Mesodermal cell (in vitro differentiated cells): ENCODE measurements at regions not wholly inside any gene's neighbourhood (a gene's known extent, or its start where the extent isn't known, plus 50 kb on each side); places are given as distances from the start of the nearest gene placed in this dataset.

Experiments used
- H3K27ac ChIP-seq: 2 replicates; pipeline ENCODE4 v1.7.0; 2013; ENCODE audit warnings: mild to moderate bottlenecking, low read depth, low read length, moderate library complexity; ENCODE audit not compliant: severe bottlenecking
- H3K36me3 ChIP-seq: 2 replicates; pipeline ENCODE4 v1.7.1; 2013; ENCODE audit warnings: mild to moderate bottlenecking, low read length, moderate library complexity; ENCODE audit not compliant: control insufficient read depth, insufficient read depth
- H3K4me1 ChIP-seq: one replicate; pipeline ENCODE4 v1.7.1; 2013; ENCODE audit warnings: mild to moderate bottlenecking, low read length; ENCODE audit not compliant: insufficient read depth, control insufficient read depth, poor library complexity, severe bottlenecking
- H3K4me3 ChIP-seq: 2 replicates; pipeline ENCODE4 v1.7.0; 2013; ENCODE audit warnings: low read length, control low read depth, mild to moderate bottlenecking; ENCODE audit not compliant: insufficient read depth, poor library complexity, severe bottlenecking; ENCODE audit errors: extremely low read depth
- H3K9me3 ChIP-seq: 2 replicates; pipeline ENCODE4 v1.7.1; 2013; ENCODE audit warnings: mild to moderate bottlenecking, low read length, moderate library complexity; ENCODE audit not compliant: control insufficient read depth
- WGBS, 2 experiments: methylation state at CpG; one replicate each; pipeline ENCODE4 v1.1.5; 2013; ENCODE audit warnings: missing lambda C conversion rate in 2 of 2; ENCODE audit not compliant: insufficient coverage in 2 of 2; 5-methylcytosine and 5-hydroxymethylcytosine counted together

- 90 to 93% methylated on average over 2 to 5 of the region's 7 CpGs for WGBS, 2 experiments
- Histone ChIP-seq H3K9me3 (no peaks in the 10 kb centered on the region), H3K27ac (no peak overlapping the region), H3K36me3 (no peaks in the 10 kb centered on the region), H3K4me3 (no peak overlapping the region), H3K4me1 (peaks cover 3% of the 10 kb centered on the region)
Measured at GRCh38 chr5:72015103-72015548, 92.1 kb upstream of the MAP1B start.

- Histone ChIP-seq H3K27ac (no peak overlapping the region), H3K4me3 (no peak overlapping the region), H3K4me1 (peaks cover 3% of the 10 kb centered on the region), H3K9me3 (no peaks in the 10 kb centered on the region), H3K36me3 (no peaks in the 10 kb centered on the region)
- 40 to 67% methylated on average over 1 of the region's 1 CpG for WGBS, 2 experiments
Measured at GRCh38 chr5:72018143-72018803, 89.0 kb upstream of the MAP1B start.

DNA sequence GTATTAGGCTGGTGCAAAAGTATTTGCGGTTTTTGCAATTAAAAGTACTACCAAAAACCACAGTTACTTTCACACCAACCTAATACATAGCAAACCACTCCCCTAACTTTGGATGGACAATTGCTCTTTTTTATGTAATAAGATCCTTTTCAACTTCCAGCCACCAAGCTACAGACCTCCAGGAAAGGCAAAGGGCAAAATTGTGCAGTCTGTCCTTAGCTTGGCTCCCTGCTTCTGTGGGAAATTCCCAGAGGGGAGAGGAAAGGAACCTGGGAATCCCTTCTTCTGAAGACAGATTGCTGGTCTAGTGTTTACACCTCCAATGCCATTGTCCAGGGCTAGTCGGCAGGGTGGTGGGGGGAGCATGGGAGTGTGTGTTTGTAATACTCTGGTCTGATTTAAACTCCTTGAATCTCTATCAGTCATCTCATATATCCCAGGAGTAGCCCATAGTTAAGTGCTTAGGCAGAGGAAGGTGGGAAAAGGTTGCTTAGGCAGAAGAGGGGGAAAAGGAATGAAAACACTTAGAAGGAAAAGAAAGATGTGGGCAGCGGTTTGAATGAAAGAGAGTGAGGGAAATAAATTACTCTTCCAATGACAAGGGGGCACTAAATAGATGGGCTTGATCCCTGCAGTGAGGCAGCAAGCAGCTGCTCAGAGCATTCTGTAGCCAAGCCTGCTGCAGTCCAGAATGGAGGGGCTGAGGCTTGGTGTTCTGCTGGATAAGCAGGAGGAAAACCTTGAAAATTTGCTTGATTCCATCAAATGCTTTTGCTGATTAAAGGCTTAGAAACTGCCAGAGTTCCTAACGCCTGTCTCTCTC lies 86.9 kb upstream of the MAP1B start:
- no peak overlapping the region for H3K4me3 ChIP-seq
- no peaks in the 10 kb centered on the region for H3K9me3 ChIP-seq
- peaks cover 3% of the 10 kb centered on the region for H3K4me1 ChIP-seq
- WGBS, 2 experiments, result 80 to 88% methylated on average over 2 of the region's 4 CpGs
- no peak overlapping the region for H3K27ac ChIP-seq
- H3K36me3 ChIP-seq, result no peaks in the 10 kb centered on the region

GRCh38 chr5:72021651-72022357 lies 85.5 kb upstream of the MAP1B start:
- WGBS, 2 experiments, result 75 to 100% methylated on average over 1 to 3 of the region's 8 CpGs
- H3K4me3 ChIP-seq, result no peak overlapping the region
- peaks cover 3% of the 10 kb centered on the region for H3K4me1 ChIP-seq
- no peaks in the 10 kb centered on the region for H3K36me3 ChIP-seq
- no peaks in the 10 kb centered on the region for H3K9me3 ChIP-seq
- H3K27ac ChIP-seq, result no peak overlapping the region

DNA sequence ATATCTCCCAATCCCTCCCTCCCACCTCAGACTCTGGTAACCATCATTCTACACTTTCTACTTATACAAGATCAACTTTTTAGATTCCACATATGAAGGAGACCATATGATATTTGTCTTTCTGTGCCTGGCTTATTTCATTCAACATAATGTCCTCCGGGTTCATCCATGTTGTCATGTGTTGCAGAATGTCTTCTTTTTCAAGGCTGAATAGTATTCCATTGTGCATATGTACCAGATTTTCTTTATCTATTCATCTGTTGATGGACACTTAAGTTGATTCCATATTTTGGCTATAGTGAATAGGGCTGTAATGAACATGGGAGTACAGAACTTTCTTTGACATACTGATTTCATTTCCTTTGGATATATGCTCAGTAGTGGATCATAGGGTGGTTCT lies 78.9 kb upstream of the MAP1B start:
- Histone ChIP-seq H3K4me1 (no peaks in the 10 kb centered on the region), H3K27ac (no peak overlapping the region), H3K4me3 (no peak overlapping the region), H3K36me3 (no peaks in the 10 kb centered on the region), H3K9me3 (no peaks in the 10 kb centered on the region)
- no CpG with 5 or more reads among the region's 1 CpG for WGBS, 2 experiments

- Histone ChIP-seq H3K4me3 (no peak overlapping the region), H3K27ac (no peak overlapping the region), H3K4me1 (peaks cover 7% of the 10 kb centered on the region), H3K9me3 (no peaks in the 10 kb centered on the region), H3K36me3 (no peaks in the 10 kb centered on the region)
- 88 to 90% methylated on average over 3 of the region's 3 CpGs for WGBS, 2 experiments
Measured at GRCh38 chr5:72030237-72030636, 77.0 kb upstream of the MAP1B start.

DNA sequence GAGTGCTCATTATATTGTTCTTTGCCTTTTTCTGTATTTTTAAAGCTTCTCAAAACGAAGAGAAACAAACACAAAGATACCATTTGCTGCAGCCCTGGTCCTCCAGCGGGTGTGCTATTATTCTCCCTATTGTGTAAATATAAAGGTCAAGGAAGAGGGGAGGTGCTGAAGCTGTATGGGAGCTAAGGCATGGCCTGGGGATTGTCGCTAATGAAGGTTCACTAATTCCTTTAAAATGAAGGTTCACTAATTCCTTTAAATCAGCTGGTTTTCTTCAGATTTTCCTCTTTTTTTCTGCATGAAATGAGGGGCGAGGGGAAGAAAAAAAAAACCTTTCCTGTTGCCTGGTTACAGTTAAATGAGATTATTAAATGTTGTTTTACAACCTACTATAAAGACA lies 74.5 kb upstream of the MAP1B start:
- H3K27ac ChIP-seq, result no peak overlapping the region
- H3K4me1 ChIP-seq, result peaks cover 23% of the 10 kb centered on the region
- no peaks in the 10 kb centered on the region for H3K36me3 ChIP-seq
- H3K4me3 ChIP-seq, result no peak overlapping the region
- no CpG with 5 or more reads among the region's 4 CpGs for WGBS, 2 experiments
- H3K9me3 ChIP-seq, result no peaks in the 10 kb centered on the region

DNA sequence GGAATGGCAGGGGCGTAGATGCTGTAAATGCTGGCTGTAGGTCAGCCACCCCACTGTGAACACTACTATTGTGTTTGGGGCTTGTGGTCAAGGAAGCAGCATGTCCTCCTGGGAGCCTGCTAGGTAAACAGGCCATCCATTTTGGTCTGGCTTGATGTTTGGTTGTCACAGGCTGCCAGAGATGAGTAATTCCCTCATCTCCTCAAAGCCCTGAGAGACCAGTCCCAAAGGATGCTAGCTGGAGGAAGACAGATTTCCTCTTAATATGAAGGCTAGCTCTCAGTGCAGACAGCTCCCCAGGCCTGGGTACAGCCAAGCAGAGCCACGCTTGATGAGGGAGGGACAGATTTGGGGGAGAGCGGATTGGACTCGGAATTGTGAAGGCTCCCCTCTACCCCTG lies 72.5 kb upstream of the MAP1B start:
- no peak overlapping the region for H3K27ac ChIP-seq
- H3K36me3 ChIP-seq, result no peaks in the 10 kb centered on the region
- H3K4me3 ChIP-seq, result no peak overlapping the region
- H3K4me1 ChIP-seq, result peaks cover 26% of the 10 kb centered on the region
- H3K9me3 ChIP-seq, result no peaks in the 10 kb centered on the region
- WGBS, 2 experiments, result 60 to 86% methylated on average over 1 of the region's 4 CpGs

DNA sequence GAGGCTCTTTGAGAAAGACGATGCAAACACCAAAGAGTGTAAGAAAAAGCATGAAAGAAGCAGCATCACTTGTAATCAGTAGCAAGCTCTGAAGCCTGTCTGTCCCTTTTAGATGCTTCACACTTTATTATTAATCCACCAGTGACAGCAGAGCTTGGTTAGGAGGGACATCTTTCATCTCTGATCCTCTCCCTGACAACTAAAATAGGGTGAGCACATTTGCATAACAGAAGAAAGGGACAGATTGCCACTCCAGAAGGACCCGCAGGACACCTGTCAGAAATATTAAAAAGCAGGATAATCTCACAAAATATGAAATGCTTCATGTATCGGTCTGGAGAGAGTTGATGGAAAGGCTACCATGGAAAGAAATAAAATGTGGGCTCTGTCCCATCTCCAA lies 71.4 kb upstream of the MAP1B start:
- Histone ChIP-seq H3K9me3 (no peaks in the 10 kb centered on the region), H3K36me3 (no peaks in the 10 kb centered on the region), H3K4me1 (peaks cover 36% of the 10 kb centered on the region), H3K4me3 (no peak overlapping the region), H3K27ac (no peak overlapping the region)
- WGBS, 2 experiments, result 89 to 100% methylated on average over 1 to 3 of the region's 3 CpGs

DNA sequence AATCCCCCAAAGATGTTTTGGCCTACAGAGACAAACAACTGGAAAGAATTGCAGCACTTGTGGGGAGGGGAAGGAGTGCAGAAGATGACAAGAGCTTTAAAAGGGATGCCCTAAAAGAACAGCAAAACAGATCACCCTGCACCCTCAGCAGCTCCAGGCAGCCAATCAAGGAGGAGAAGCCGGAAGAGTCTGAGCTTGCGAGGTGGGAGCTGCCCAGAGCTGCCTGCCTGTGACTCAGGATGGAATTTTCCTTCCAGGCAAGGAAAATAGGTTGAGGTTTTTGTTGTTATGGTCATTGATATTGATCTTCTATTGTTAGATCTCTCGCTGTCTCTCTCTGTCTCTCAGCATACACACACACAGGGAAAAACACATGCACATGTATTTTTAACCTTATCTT lies 70.3 kb upstream of the MAP1B start:
- no peaks in the 10 kb centered on the region for H3K9me3 ChIP-seq
- H3K4me1 ChIP-seq, result peaks cover 36% of the 10 kb centered on the region
- H3K27ac ChIP-seq, result peak overlapping the region; percentile 79
- 60% methylated on average over 1 of the region's 3 CpGs; no CpG with 5 or more reads in 1 of the 2 experiments for WGBS, 2 experiments
- no peak overlapping the region for H3K4me3 ChIP-seq
- H3K36me3 ChIP-seq, result no peaks in the 10 kb centered on the region
